CD4-positive, alpha-beta T cell (primary cell): ENCODE measurements at regions not wholly inside any gene's neighbourhood (a gene's known extent, or its start where the extent isn't known, plus 50 kb on each side); places are given as distances from the start of the nearest gene placed in this dataset.

Experiments used
- ATAC-seq: fragments of 200-7000 bp; cut with Tn5 transposase; one replicate; pipeline ENCODE4 v1.10.0; 2022; ENCODE audit warnings: mild to moderate bottlenecking; ENCODE audit not compliant: poor library complexity
- CTCF ChIA-PET: fragments of 350-600 bp; sonication (Branson Sonifier 250); formaldehyde crosslinking; loops from one replicate; lab custom pipeline; 2021; ENCODE audit warnings: antibody characterized with exemption, inconsistent platforms; lab: Charles Lee
- POLR2A ChIA-PET: fragments of 350-600 bp; sonication (Branson Sonifier 250); formaldehyde crosslinking; loops from one replicate; lab custom pipeline; 2021; ENCODE audit warnings: antibody characterized with exemption, inconsistent platforms; lab: Charles Lee
- DNase-seq, 14 experiments: peaks; one replicate each; pipeline ENCODE4 v3.0.0-alpha.2; 2013 to 2020; ENCODE audit warnings: mixed read lengths in 2 of 14
- H3K27ac ChIP-seq, 2 donors: one replicate each; pipeline versions ENCODE4 v1.5.1 to v1.7.0; 2013; ENCODE audit warnings: low read length in 2 of 2, low read depth in 1 of 2, mild to moderate bottlenecking in 1 of 2
- H3K27me3 ChIP-seq, 2 experiments: 1 replicate in 1 of 2; 2 replicates in 1 of 2; pipeline versions ENCODE4 v1.6.1 to v1.7.0; 2013; ENCODE audit warnings: low read length in 2 of 2, control low read depth in 1 of 2, mild to moderate bottlenecking in 1 of 2, moderate library complexity in 1 of 2; ENCODE audit not compliant: insufficient read depth in 2 of 2, control insufficient read depth in 1 of 2
- H3K36me3 ChIP-seq: one replicate; pipeline ENCODE4 v1.6.1; 2013; ENCODE audit warnings: low read length, control low read depth; ENCODE audit not compliant: insufficient read depth
- H3K4me1 ChIP-seq: one replicate; pipeline ENCODE4 v1.6.1; 2013; ENCODE audit warnings: low read length, control low read depth; ENCODE audit not compliant: insufficient read depth
- H3K4me3 ChIP-seq: one replicate; pipeline ENCODE4 v1.5.1; 2013; ENCODE audit warnings: mild to moderate bottlenecking, low read length, moderate library complexity
- H3K9me3 ChIP-seq, 2 experiments: 1 replicate in 1 of 2; 2 replicates in 1 of 2; pipeline versions ENCODE4 v1.6.1 to v1.7.0; 2013; ENCODE audit warnings: low read length in 2 of 2, mild to moderate bottlenecking in 2 of 2, control low read depth in 1 of 2, moderate library complexity in 1 of 2; ENCODE audit not compliant: control insufficient read depth in 1 of 2, insufficient read depth in 1 of 2
- H3K27ac Mint-ChIP-seq: one replicate; pipeline ENCODE4 v1.8.0; 2020; ENCODE audit warnings: mixed read lengths
- H3K27me3 Mint-ChIP-seq: one replicate; pipeline ENCODE4 v1.8.0; 2021; ENCODE audit warnings: mixed read lengths
- H3K36me3 Mint-ChIP-seq: one replicate; pipeline ENCODE4 v1.8.0; 2021; ENCODE audit warnings: low read depth, mixed read lengths
- H3K4me1 Mint-ChIP-seq: one replicate; pipeline ENCODE4 v1.8.0; 2021; ENCODE audit warnings: low read depth, mixed read lengths
- H3K4me3 Mint-ChIP-seq: one replicate; pipeline ENCODE4 v1.8.0; 2020; ENCODE audit warnings: mild to moderate bottlenecking, mixed read lengths
- H3K9me3 Mint-ChIP-seq: one replicate; pipeline ENCODE4 v1.8.0; 2020; ENCODE audit warnings: mixed read lengths
- intact Hi-C, 2 experiments: fragments of 100-400 bp; cut with DNase I in 1 of 2; cut with micrococcal nuclease in 1 of 2; formaldehyde crosslinking; loops; one replicate each; pipeline versions ENCODE4 v1.15.1 to v1.9.0; 2023 to 2025; cut with DNase I, micrococcal nuclease
- TF ChIP-seq, protein P1 (sequence below): fragments of 200-600 bp; IDR thresholded peaks from one replicate; pipeline ENCODE4 v1.8.0; 2022; ENCODE audit warnings: antibody characterized with exemption, mild to moderate bottlenecking

DNA sequence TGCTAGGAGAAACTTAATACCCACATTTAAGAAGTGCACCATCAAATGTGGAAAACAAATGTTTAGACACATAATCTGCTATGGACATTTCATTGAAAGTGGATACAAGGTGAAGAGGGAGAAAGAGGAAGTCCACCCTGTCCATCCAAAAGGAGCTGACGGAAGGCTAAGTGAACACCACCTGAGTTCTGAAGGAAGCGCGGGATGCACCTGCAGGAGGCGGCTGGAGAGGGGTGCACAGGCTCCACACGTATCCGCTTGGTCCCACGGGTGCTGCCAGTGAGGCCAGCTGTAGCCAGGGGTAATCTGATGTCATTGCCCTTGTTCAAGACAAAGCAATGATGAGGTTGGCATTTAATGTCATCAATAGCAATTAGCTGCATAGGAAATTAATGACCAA, 75.9 kb upstream of the TMEM18 start:
- H3K36me3 Mint-ChIP-seq, result no peaks in the 10 kb centered on the region
- H3K4me1 ChIP-seq, result no peaks in the 10 kb centered on the region
- peaks cover 49% of the 10 kb centered on the region for H3K27me3 Mint-ChIP-seq
- no peak overlapping the region for H3K4me3 Mint-ChIP-seq
- TF ChIP-seq, protein P1, sequence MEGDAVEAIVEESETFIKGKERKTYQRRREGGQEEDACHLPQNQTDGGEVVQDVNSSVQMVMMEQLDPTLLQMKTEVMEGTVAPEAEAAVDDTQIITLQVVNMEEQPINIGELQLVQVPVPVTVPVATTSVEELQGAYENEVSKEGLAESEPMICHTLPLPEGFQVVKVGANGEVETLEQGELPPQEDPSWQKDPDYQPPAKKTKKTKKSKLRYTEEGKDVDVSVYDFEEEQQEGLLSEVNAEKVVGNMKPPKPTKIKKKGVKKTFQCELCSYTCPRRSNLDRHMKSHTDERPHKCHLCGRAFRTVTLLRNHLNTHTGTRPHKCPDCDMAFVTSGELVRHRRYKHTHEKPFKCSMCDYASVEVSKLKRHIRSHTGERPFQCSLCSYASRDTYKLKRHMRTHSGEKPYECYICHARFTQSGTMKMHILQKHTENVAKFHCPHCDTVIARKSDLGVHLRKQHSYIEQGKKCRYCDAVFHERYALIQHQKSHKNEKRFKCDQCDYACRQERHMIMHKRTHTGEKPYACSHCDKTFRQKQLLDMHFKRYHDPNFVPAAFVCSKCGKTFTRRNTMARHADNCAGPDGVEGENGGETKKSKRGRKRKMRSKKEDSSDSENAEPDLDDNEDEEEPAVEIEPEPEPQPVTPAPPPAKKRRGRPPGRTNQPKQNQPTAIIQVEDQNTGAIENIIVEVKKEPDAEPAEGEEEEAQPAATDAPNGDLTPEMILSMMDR, result no peak
- H3K9me3 ChIP-seq, result no peaks in the 10 kb centered on the region
- H3K27ac ChIP-seq, result no peak overlapping the region
- H3K4me3 ChIP-seq, result no peak overlapping the region
- ChIA-PET CTCF (no interaction called here), POLR2A (no interaction called here)
- no peaks in the 10 kb centered on the region for H3K9me3 Mint-ChIP-seq
- no peak for ATAC-seq
- H3K36me3 ChIP-seq, result no peaks in the 10 kb centered on the region
- peaks cover 7 to 13% of the 10 kb centered on the region in 2 experiments for H3K27me3 ChIP-seq
- H3K4me1 Mint-ChIP-seq, result no peaks in the 10 kb centered on the region
- DNase-seq, result no peak
- H3K27ac Mint-ChIP-seq, result no peak overlapping the region
- intact Hi-C loops, result no loop called here

DNA sequence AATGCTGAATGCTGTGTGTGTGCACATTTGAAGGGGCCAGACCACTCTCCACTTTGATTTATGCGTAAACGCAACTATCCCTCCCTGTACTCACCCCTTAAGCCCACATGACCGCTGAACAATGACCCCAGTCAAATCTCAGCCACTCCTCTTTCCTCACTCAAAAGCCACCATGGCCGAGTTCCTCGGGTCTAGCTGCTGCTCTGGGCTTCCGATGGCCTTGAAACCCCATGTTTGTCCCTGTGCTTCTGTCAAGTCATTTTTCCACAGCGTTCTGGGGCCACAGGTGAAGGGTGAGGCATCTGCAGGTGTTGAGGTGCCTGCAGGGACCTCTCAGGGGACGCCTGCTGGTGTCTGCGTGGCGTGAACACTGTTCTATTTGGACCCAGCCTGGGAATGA, 74.3 kb upstream of the TMEM18 start:
- peaks cover 50% of the 10 kb centered on the region for H3K27me3 Mint-ChIP-seq
- H3K4me1 Mint-ChIP-seq, result no peaks in the 10 kb centered on the region
- H3K4me1 ChIP-seq, result no peaks in the 10 kb centered on the region
- H3K4me3 ChIP-seq, result no peak overlapping the region
- ATAC-seq (no peak), DNase-seq (no peak)
- ChIA-PET CTCF (no interaction called here), POLR2A (no interaction called here)
- H3K27me3 ChIP-seq, result peaks cover 7 to 13% of the 10 kb centered on the region in 2 experiments
- no peak overlapping the region for H3K27ac ChIP-seq
- no peaks in the 10 kb centered on the region for H3K36me3 Mint-ChIP-seq
- H3K36me3 ChIP-seq, result no peaks in the 10 kb centered on the region
- H3K4me3 Mint-ChIP-seq, result no peak overlapping the region
- H3K27ac Mint-ChIP-seq, result no peak overlapping the region
- peaks cover 0 to 4% of the 10 kb centered on the region in 2 experiments for H3K9me3 ChIP-seq
- intact Hi-C loops, result no loop called here
- H3K9me3 Mint-ChIP-seq, result no peaks in the 10 kb centered on the region
- TF ChIP-seq, protein P1, result no peak

DNA sequence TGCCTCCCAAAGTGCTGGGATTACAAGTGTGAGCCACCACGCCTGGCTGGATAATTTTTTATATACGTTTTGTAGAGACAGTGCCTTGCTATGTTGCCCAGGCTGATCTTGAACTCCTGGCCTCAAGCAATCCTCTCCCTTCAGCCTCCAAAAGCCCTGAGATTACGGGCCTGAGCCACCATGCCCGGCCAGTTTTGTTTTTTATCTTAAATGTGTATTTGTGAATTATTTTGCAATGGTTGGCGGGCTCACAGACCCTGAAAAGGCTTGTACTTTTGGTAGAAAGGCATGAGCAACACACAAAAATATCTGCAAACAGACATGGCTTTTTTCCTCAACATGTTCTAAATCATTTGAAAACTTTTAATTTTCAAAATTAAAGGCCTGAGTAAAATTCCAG, 73.4 kb upstream of the TMEM18 start:
- ChIA-PET CTCF (no interaction called here), POLR2A (no interaction called here)
- no peaks in the 10 kb centered on the region for H3K4me1 Mint-ChIP-seq
- H3K27ac Mint-ChIP-seq, result no peak overlapping the region
- no peaks in the 10 kb centered on the region for H3K9me3 Mint-ChIP-seq
- no peak overlapping the region for H3K4me3 Mint-ChIP-seq
- no peak for DNase-seq
- ATAC-seq, result no peak
- Histone ChIP-seq H3K4me1 (no peaks in the 10 kb centered on the region), H3K36me3 (no peaks in the 10 kb centered on the region), H3K27ac (no peak overlapping the region), H3K27me3 (peaks cover 6 to 9% of the 10 kb centered on the region in 2 experiments), H3K9me3 (peaks cover 0 to 4% of the 10 kb centered on the region in 2 experiments), H3K4me3 (no peak overlapping the region)
- TF ChIP-seq, protein P1, result no peak
- intact Hi-C loops, result no loop called here
- no peaks in the 10 kb centered on the region for H3K36me3 Mint-ChIP-seq
- peaks cover 45% of the 10 kb centered on the region for H3K27me3 Mint-ChIP-seq
